ENCODE measurements at regions not wholly inside any gene's neighbourhood (a gene's known extent, or its start where the extent isn't known, plus 50 kb on each side); places are given as distances from the start of the nearest gene placed in this dataset.

DNA sequence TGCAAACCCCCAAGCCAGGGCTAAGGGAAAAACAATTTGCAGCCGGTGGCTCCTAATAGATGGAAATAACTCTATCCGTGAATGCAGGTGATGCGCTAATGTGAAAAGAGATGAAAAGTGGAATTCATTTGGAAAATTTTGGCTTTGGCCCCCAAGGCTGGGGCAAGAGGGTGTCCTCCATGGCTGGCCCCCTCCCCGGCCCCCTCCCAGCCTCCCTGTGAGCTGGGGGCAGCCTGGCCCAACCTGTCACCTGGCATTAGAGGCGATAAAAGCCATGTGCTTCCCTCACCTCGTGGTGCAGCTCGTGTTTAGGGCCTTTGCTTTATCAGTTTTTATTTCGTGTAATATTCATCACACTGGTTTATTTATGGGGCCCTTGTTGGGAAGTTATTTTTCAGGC lies 267.2 kb downstream of the ENGASE start:
- Histone ChIP-seq H3K4me1 (no peaks in the 10 kb centered on the region), H3K36me3 (ENCODE audit: control insufficient read depth, insufficient read depth, low read length) (no peaks in the 10 kb centered on the region), H3K9me3 (no peaks in the 10 kb centered on the region), H3K27me3 (replicated peaks; ENCODE audit: control insufficient read depth, insufficient read depth, low read length) (no peaks in the 10 kb centered on the region; the same call in 1 of the 2 replicates), H3K4me3 (ENCODE audit: low read depth, low read length) (no peak overlapping the region)
- Mint-ChIP-seq H3K4me3 (ENCODE audit: unreplicated experiment) (no peak overlapping the region), H3K27ac (ENCODE audit: unreplicated experiment) (no peak overlapping the region), H3K36me3 (ENCODE audit: insufficient read depth, unreplicated experiment) (no peaks in the 10 kb centered on the region), H3K4me1 (ENCODE audit: low read depth, unreplicated experiment) (no peaks in the 10 kb centered on the region), H3K27me3 (ENCODE audit: insufficient read depth, unreplicated experiment) (peaks cover 19% of the 10 kb centered on the region), H3K9me3 (ENCODE audit: unreplicated experiment) (no peaks in the 10 kb centered on the region)
- intact Hi-C loops (cut with micrococcal nuclease; ENCODE audit: unreplicated experiment): no loop called here
- ChIA-PET CTCF (no interaction called here), POLR2A (no interaction called here)
- no peak for DNase-seq
- TF ChIP-seq, protein P1, sequence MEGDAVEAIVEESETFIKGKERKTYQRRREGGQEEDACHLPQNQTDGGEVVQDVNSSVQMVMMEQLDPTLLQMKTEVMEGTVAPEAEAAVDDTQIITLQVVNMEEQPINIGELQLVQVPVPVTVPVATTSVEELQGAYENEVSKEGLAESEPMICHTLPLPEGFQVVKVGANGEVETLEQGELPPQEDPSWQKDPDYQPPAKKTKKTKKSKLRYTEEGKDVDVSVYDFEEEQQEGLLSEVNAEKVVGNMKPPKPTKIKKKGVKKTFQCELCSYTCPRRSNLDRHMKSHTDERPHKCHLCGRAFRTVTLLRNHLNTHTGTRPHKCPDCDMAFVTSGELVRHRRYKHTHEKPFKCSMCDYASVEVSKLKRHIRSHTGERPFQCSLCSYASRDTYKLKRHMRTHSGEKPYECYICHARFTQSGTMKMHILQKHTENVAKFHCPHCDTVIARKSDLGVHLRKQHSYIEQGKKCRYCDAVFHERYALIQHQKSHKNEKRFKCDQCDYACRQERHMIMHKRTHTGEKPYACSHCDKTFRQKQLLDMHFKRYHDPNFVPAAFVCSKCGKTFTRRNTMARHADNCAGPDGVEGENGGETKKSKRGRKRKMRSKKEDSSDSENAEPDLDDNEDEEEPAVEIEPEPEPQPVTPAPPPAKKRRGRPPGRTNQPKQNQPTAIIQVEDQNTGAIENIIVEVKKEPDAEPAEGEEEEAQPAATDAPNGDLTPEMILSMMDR (IDR thresholded peaks at IDR 0.05; ENCODE audit: insufficient read depth in 1 of 2, low read depth in 1 of 2, low read length in 1 of 2, severe bottlenecking in 1 of 2, unreplicated experiment in 1 of 2): no peak
- no TSS peak for BruUV-seq (replicated peaks)

DNA sequence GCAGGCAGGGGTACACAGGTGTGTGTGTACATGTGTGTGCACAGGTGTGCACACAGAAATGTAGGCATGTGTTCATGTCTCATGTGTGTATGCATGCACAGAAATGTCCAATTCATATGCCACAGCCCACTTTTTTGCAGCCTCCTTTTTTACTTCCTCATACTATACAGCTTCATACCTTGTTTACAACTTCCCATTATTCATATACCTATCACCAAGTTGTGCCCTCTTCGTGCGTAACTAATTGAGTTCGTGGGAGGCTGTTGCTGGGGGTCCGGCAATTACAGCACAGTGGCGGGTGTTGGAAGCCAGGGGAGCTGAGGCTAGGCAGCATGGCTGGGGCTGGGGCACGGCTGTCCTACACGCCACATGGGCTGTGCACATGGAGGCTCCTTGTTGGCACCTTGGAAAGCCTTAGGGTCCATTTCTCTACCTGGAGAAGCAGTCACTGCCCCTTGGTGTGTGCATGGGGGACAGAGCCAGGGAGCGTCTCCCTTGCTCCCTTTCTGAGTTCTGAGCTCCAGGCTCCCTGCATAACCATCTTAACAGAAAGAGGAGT lies 266.7 kb downstream of the ENGASE start:
- Mint-ChIP-seq H3K4me3 (ENCODE audit: unreplicated experiment) (no peak overlapping the region), H3K27me3 (ENCODE audit: insufficient read depth, unreplicated experiment) (peaks cover 19% of the 10 kb centered on the region), H3K27ac (ENCODE audit: unreplicated experiment) (no peak overlapping the region), H3K36me3 (ENCODE audit: insufficient read depth, unreplicated experiment) (no peaks in the 10 kb centered on the region), H3K9me3 (ENCODE audit: unreplicated experiment) (no peaks in the 10 kb centered on the region), H3K4me1 (ENCODE audit: low read depth, unreplicated experiment) (no peaks in the 10 kb centered on the region)
- no TSS peak for BruUV-seq (replicated peaks)
- no peak for DNase-seq
- no peak overlapping the region for H3K4me3 ChIP-seq (ENCODE audit: low read depth, low read length)
- ChIA-PET POLR2A (no interaction called here), CTCF (no interaction called here)
- no peaks in the 10 kb centered on the region for H3K9me3 ChIP-seq
- TF ChIP-seq, protein P1 (IDR thresholded peaks at IDR 0.05; ENCODE audit: insufficient read depth in 1 of 2, low read depth in 1 of 2, low read length in 1 of 2, severe bottlenecking in 1 of 2, unreplicated experiment in 1 of 2): no peak
- intact Hi-C loops (cut with micrococcal nuclease; ENCODE audit: unreplicated experiment): no loop called here
- no peaks in the 10 kb centered on the region; the same call in 1 of the 2 replicates for H3K27me3 ChIP-seq (replicated peaks; ENCODE audit: control insufficient read depth, insufficient read depth, low read length)
- H3K36me3 ChIP-seq (ENCODE audit: control insufficient read depth, insufficient read depth, low read length): no peaks in the 10 kb centered on the region
- H3K4me1 ChIP-seq: no peaks in the 10 kb centered on the region

DNA sequence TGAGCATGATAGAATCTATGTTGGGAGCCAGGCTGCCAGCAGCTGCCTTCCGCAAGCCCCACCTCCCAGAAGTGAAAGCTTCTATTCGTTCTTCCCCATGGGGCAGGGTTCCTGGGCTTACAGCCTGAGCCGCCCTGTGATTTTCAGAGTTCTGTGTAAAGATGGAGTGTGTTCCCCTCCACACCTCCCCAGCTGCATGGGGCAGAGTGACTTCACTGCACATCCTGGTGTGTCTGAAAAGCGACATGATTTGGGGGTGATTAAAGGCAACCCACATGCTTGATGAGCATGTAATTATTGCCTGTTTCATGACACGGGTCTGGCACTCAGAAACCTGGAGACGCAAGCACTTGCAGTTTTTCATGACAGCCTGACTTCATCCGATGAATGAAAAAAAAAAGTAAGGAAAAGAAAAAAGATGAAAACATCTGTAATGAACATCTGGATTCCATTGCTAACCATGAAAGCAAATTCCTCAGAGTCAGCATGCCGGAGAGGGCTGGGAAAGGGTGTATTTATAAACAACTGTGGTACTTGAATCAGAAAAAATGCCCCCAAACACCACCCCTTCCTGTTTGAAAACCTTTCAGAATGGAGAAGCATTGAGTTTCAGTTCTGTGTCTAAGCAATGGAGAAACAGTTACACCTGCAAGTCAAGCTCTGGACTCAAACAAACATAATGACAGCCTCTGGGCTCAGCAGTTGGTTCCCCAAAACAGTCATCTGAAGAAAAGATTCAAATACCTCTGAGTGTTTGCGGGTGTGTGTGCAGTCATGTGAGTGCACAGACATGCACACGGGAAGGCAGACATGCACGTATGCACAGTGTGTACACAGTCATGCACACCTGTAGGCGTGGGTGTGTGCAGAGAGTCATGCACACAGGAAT lies 266.0 kb downstream of the ENGASE start:
- Histone ChIP-seq H3K4me3 (ENCODE audit: low read depth, low read length) (no peak overlapping the region), H3K9me3 (no peaks in the 10 kb centered on the region), H3K27me3 (replicated peaks; ENCODE audit: control insufficient read depth, insufficient read depth, low read length) (no peaks in the 10 kb centered on the region; the same call in 1 of the 2 replicates), H3K4me1 (no peaks in the 10 kb centered on the region), H3K36me3 (ENCODE audit: control insufficient read depth, insufficient read depth, low read length) (no peaks in the 10 kb centered on the region)
- ChIA-PET CTCF (interaction anchor here (0.7 kb wide), 1 partner anchor 1989 kb away, joined by 4 read pairs; no protein-coding TSS in a partner anchor), POLR2A (no interaction called here)
- Mint-ChIP-seq H3K4me1 (ENCODE audit: low read depth, unreplicated experiment) (no peaks in the 10 kb centered on the region), H3K27ac (ENCODE audit: unreplicated experiment) (no peak overlapping the region), H3K4me3 (ENCODE audit: unreplicated experiment) (no peak overlapping the region), H3K36me3 (ENCODE audit: insufficient read depth, unreplicated experiment) (no peaks in the 10 kb centered on the region), H3K9me3 (ENCODE audit: unreplicated experiment) (no peaks in the 10 kb centered on the region), H3K27me3 (ENCODE audit: insufficient read depth, unreplicated experiment) (peaks cover 23% of the 10 kb centered on the region)
- intact Hi-C loops (cut with micrococcal nuclease; ENCODE audit: unreplicated experiment): no loop called here
- no TSS peak for BruUV-seq (replicated peaks)
- no peak for DNase-seq
- TF ChIP-seq, protein P1 (IDR thresholded peaks at IDR 0.05; ENCODE audit: insufficient read depth in 1 of 2, low read depth in 1 of 2, low read length in 1 of 2, severe bottlenecking in 1 of 2, unreplicated experiment in 1 of 2): no peak

All from Caco-2 (cell line).